AG09319 (cell line): ENCODE measurements at regions not wholly inside any gene's neighbourhood (a gene's known extent, or its start where the extent isn't known, plus 50 kb on each side); places are given as distances from the start of the nearest gene placed in this dataset.

Source experiments
- DNase-seq: peaks from one replicate; pipeline ENCODE4 v3.0.0-alpha.2; 2010; ENCODE audit warnings: low read depth; ENCODE audit errors: extremely low read depth
- TF ChIP-seq, protein P1 (sequence below): IDR thresholded peaks from 2 replicates; pipeline ENCODE4 v1.5.1; 2011; ENCODE audit warnings: low read depth, mild to moderate bottlenecking, inconsistent platforms, low read length, moderate library complexity

GRCh38 chr12:28890664-28891063 is 258.4 kb upstream of the FAR2 start:
- TF ChIP-seq, protein P1, sequence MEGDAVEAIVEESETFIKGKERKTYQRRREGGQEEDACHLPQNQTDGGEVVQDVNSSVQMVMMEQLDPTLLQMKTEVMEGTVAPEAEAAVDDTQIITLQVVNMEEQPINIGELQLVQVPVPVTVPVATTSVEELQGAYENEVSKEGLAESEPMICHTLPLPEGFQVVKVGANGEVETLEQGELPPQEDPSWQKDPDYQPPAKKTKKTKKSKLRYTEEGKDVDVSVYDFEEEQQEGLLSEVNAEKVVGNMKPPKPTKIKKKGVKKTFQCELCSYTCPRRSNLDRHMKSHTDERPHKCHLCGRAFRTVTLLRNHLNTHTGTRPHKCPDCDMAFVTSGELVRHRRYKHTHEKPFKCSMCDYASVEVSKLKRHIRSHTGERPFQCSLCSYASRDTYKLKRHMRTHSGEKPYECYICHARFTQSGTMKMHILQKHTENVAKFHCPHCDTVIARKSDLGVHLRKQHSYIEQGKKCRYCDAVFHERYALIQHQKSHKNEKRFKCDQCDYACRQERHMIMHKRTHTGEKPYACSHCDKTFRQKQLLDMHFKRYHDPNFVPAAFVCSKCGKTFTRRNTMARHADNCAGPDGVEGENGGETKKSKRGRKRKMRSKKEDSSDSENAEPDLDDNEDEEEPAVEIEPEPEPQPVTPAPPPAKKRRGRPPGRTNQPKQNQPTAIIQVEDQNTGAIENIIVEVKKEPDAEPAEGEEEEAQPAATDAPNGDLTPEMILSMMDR: no peak
- no peak for DNase-seq

- TF ChIP-seq, protein P1: no peak
- DNase-seq: no peak
Measured at GRCh38 chr12:28891126-28891525, 258.0 kb upstream of the FAR2 start.

DNA sequence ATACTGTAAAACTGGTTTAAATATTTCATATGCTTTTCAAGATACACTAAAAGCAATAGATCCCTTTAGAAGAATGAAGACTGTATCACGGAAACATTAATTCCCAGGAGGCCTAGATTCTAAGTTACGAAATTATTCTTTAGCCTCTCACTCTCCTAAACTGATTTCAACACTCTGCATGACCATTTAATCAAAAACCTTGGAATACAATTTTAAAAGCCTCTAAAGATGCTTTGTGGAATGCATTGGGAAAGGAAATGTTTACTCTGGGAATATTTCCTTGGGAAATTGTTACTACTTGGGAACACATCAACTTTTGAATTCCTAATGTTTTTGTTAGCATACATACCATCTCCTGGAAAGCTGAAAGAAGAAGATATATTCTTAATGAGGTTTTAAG is 255.7 kb upstream of the FAR2 start:
- TF ChIP-seq, protein P1: no peak
- DNase-seq: peak; percentile 59

DNA sequence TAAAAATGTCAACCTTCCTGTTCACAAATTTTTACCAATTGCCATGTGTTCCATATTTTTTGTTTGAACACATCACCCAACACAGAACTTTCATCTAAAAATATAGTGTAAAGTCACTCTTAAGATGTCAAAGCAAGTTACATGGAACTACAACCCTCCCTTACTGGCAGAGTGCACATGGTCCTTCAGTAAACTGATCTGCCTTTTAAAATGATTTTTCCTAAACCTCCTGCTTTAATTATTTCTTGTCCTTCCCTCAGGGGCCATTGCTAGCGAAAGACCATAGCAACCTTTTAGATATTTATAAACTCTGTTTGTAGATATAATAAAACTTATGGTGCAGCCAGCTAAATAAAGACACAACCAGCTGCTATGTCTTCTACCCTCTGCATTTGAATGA is 255.2 kb upstream of the FAR2 start:
- TF ChIP-seq, protein P1: no peak
- DNase-seq: no peak

DNA sequence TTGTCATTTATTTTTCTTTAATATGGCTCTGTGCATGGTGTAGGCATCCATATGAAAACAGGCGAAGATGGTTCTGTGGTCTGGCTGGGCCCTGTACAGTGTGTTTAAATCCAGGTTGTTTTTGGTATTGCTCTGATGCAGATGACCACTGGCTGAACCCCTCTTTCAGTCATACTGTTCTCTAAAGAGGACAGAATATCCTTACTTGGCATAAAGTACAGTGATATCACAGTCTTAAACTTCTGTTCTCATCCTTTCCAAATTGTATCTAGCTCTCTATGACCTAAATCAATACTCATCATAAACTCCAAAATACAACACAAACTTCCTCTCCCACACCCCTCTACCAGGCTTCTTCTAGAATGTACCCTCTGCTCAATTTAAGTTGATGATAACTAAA is 252.7 kb upstream of the FAR2 start:
- TF ChIP-seq, protein P1: no peak
- DNase-seq: no peak

GRCh38 chr12:28898038-28898437 is 251.0 kb upstream of the FAR2 start:
- DNase-seq: no peak
- TF ChIP-seq, protein P1: no peak

GRCh38 chr12:28899951-28900350 is 249.1 kb upstream of the FAR2 start:
- TF ChIP-seq, protein P1: no peak
- DNase-seq: peak; percentile 87
